ENCODE measurements at regions not wholly inside any gene's neighbourhood (a gene's known extent, or its start where the extent isn't known, plus 50 kb on each side); places are given as distances from the start of the nearest gene placed in this dataset.

GRCh38 chr4:38601244-38601915, 62.6 kb upstream of the KLF3 start:
- TF ChIP-seq CTCF (IDR thresholded peaks at IDR 0.05; ENCODE audit: low read depth, low read length) (no peak), EZH2phosphoT487 (IDR thresholded peaks at IDR 0.05; ENCODE audit: low read depth) (no peak)
